WTC11 (cell line): ENCODE measurements at regions not wholly inside any gene's neighbourhood (a gene's known extent, or its start where the extent isn't known, plus 50 kb on each side); places are given as distances from the start of the nearest gene placed in this dataset.

ENCODE experiments used
- ATF2 ChIP-seq: sonication (generic); formaldehyde crosslinking; IDR thresholded peaks from 2 replicates; pipeline ENCODE4 v1.8.1; 2022; ENCODE audit warnings: low read depth, missing genetic modification reagents, borderline replicate concordance
- ATF6 ChIP-seq: sonication (generic); formaldehyde crosslinking; IDR thresholded peaks from 2 replicates; pipeline ENCODE4 v1.8.1; 2023; ENCODE audit warnings: mild to moderate bottlenecking, missing genetic modification reagents
- CTCF ChIP-seq: fragments of 200-600 bp; IDR thresholded peaks from 2 replicates; pipeline ENCODE4 v1.8.0; 2022; ENCODE audit warnings: antibody characterized with exemption
- FOXJ3 ChIP-seq: sonication (generic); formaldehyde crosslinking; IDR thresholded peaks from 2 replicates; pipeline ENCODE4 v1.9.0; 2021; ENCODE audit warnings: missing genetic modification reagents, mild to moderate bottlenecking, borderline replicate concordance
- GABPB1 ChIP-seq: sonication (generic); formaldehyde crosslinking; IDR thresholded peaks from 2 replicates; pipeline ENCODE4 v1.8.1; 2023; ENCODE audit warnings: mild to moderate bottlenecking, missing genetic modification reagents
- JUN ChIP-seq: sonication (generic); formaldehyde crosslinking; IDR thresholded peaks from 2 replicates; pipeline ENCODE4 v1.8.0; 2023; ENCODE audit warnings: mild to moderate bottlenecking, missing genetic modification reagents
- NFYB ChIP-seq: sonication (generic); formaldehyde crosslinking; conservative IDR thresholded peaks from 2 replicates; pipeline ENCODE4 v1.8.0; 2022; ENCODE audit warnings: low read depth, missing genetic modification reagents

- no peak for TF ChIP-seq JUN (CRISPR knock-in tag)
- peak; percentile 57 for TF ChIP-seq CTCF
- no peak for TF ChIP-seq FOXJ3 (CRISPR knock-in tag)
- no peak for TF ChIP-seq NFYB (CRISPR knock-in tag)
- TF ChIP-seq ATF6 (CRISPR knock-in tag), result no peak
- no peak for TF ChIP-seq ATF2
- TF ChIP-seq GABPB1, result no peak
Measured at GRCh38 chr18:54671291-54671881, 80.3 kb downstream of the DYNAP start.
